H1 (cell line): ENCODE measurements at regions not wholly inside any gene's neighbourhood (a gene's known extent, or its start where the extent isn't known, plus 50 kb on each side); places are given as distances from the start of the nearest gene placed in this dataset.

Experiments
- POLR2AphosphoS5 ChIP-seq: IDR thresholded peaks from 2 replicates; pipeline ENCODE4 v1.6.1; 2011; ENCODE audit warnings: low read depth, low read length
- SP4 ChIP-seq: IDR thresholded peaks from 2 replicates; pipeline ENCODE4 v1.6.1; 2012; ENCODE audit warnings: low read length, inconsistent platforms
- USF2 ChIP-seq: IDR thresholded peaks from 2 replicates; pipeline ENCODE4 v1.6.1; 2011; ENCODE audit warnings: low read length, improper control_type of control experiment

GRCh38 chr3:80472961-80473360 is 705.2 kb upstream of the ROBO1 start (continued):
- TF ChIP-seq USF2 (no peak), SP4 (no peak), POLR2AphosphoS5 (no peak)
